ENCODE measurements at regions not wholly inside any gene's neighbourhood (a gene's known extent, or its start where the extent isn't known, plus 50 kb on each side); places are given as distances from the start of the nearest gene placed in this dataset.

DNA sequence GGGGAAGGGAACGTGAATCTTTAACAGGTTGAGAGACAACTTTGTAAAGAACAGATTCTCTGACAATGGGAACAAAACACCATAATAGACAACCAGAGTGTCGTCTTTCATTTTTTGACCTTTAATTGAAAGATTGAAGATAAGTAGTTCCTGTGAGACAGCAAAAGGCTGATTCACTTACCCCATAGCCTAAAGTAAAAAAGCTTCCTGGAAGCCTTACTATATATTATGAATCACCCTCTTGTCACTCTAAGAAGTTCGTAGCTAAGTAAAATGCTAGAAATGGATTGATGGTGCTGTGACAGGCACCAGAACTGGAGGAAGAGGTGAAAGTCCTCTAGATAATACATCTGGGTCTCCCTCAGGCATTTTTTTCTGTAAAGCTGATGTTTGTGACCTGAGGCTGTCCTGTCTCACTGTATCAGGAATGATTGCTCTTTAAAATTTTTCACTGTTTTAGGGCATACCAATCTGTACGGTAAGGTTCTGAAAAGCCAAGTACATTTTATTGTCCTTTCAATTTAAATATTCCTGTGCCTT is 824.6 kb upstream of the SEMA6D start:
- no peaks in the 10 kb centered on the region for H4K20me1 ChIP-seq (ENCODE audit: control insufficient read depth, insufficient read depth, low read length, poor library complexity, severe bottlenecking)
- no CpG with 5 or more reads among the region's 4 CpGs for WGBS (ENCODE audit: insufficient coverage)

DNA sequence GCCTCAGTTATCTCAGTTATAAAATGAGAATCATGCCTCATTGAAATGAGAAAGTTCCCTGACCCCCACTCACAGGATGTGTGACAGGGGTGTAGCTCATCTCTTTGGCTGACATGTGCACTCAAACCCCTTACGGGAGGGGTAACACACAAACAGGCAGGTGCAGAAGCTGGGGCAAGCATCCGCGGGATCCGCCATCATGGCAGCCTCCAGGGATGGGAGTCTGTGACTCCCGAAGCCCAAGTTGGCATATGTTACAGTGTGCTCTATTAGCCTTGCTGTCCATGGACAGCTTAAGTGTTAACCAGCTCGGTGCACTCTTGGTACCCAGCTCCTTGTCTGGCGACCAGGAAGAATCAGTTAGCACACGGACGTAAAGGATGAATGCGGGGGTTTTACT is 822.7 kb upstream of the SEMA6D start:
- H3K27me3 Mint-ChIP-seq: no peaks in the 10 kb centered on the region
- peaks cover 9% of the 10 kb centered on the region for H3K9me3 Mint-ChIP-seq (ENCODE audit: insufficient read depth)
- DNase-seq (no peak), ATAC-seq (ENCODE audit: low read depth) (no peak)
- Histone ChIP-seq H3K79me2 (ENCODE audit: control insufficient read depth, insufficient read depth, low read length) (no peaks in the 10 kb centered on the region), H3K9ac (ENCODE audit: low read length) (no peak overlapping the region), H4K20me1 (ENCODE audit: control insufficient read depth, insufficient read depth, low read length, poor library complexity, severe bottlenecking) (no peaks in the 10 kb centered on the region), H3K9me3 (ENCODE audit: control extremely low read depth in 1 of 3, control insufficient read depth in 2 of 3, insufficient read depth in 1 of 3, low read length in 2 of 3) (peaks cover 0 to 8% (median 2%) of the 10 kb centered on the region in 3 donors), H3K4me3 (ENCODE audit: control extremely low read depth in 1 of 5, extremely low read depth in 1 of 5, insufficient read depth in 1 of 5, low read depth in 2 of 5, low read length in 4 of 5) (no peak overlapping the region), H3K4me2 (replicated peaks; ENCODE audit: low read depth, low read length, poor library complexity, severe bottlenecking) (no peak overlapping the region), H3K27me3 (replicated peaks in 1 of 4; ENCODE audit: control extremely low read depth in 1 of 4, control insufficient read depth in 3 of 4, insufficient read depth in 4 of 4, low read length in 3 of 4) (no peaks in the 10 kb centered on the region), H3K27ac (ENCODE audit: low read length in 2 of 2) (no peak overlapping the region), H2AFZ (ENCODE audit: insufficient read depth, low read depth, low read length, poor library complexity, severe bottlenecking) (no peak overlapping the region), H3K4me1 (ENCODE audit: control insufficient read depth in 2 of 2, insufficient read depth in 2 of 2, low read length in 2 of 2) (no peaks in the 10 kb centered on the region), H3K36me3 (replicated peaks in 1 of 2; ENCODE audit: control extremely low read depth in 1 of 2, control insufficient read depth in 1 of 2, extremely low read depth in 1 of 2, insufficient read depth in 2 of 2, low read length in 1 of 2) (no peaks in the 10 kb centered on the region)
- no peaks in the 10 kb centered on the region for H3K4me1 Mint-ChIP-seq
- H3K27ac Mint-ChIP-seq: no peak overlapping the region
- no peak for TF ChIP-seq EZH2 (IDR thresholded peaks at IDR 0.05; ENCODE audit: borderline replicate concordance, insufficient read depth, low read depth, low read length, poor library complexity, severe bottlenecking)
- TF ChIP-seq, protein P1, sequence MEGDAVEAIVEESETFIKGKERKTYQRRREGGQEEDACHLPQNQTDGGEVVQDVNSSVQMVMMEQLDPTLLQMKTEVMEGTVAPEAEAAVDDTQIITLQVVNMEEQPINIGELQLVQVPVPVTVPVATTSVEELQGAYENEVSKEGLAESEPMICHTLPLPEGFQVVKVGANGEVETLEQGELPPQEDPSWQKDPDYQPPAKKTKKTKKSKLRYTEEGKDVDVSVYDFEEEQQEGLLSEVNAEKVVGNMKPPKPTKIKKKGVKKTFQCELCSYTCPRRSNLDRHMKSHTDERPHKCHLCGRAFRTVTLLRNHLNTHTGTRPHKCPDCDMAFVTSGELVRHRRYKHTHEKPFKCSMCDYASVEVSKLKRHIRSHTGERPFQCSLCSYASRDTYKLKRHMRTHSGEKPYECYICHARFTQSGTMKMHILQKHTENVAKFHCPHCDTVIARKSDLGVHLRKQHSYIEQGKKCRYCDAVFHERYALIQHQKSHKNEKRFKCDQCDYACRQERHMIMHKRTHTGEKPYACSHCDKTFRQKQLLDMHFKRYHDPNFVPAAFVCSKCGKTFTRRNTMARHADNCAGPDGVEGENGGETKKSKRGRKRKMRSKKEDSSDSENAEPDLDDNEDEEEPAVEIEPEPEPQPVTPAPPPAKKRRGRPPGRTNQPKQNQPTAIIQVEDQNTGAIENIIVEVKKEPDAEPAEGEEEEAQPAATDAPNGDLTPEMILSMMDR (IDR thresholded peaks at IDR 0.05): no peak
- H3K4me3 Mint-ChIP-seq: no peak overlapping the region
- POLR2A ChIA-PET: no interaction called here
- CTCF ChIA-PET: no interaction called here
- intact Hi-C loops (cut with micrococcal nuclease): no loop called here
- 97% methylated on average over 10 of the region's 10 CpGs for WGBS (ENCODE audit: insufficient coverage)

More for the DNA sequence above, 824.6 kb upstream of the SEMA6D start:
- Histone ChIP-seq H3K4me2 (replicated peaks; ENCODE audit: low read depth, low read length, poor library complexity, severe bottlenecking) (no peak overlapping the region), H2AFZ (ENCODE audit: insufficient read depth, low read depth, low read length, poor library complexity, severe bottlenecking) (no peak overlapping the region), H3K79me2 (ENCODE audit: control insufficient read depth, insufficient read depth, low read length) (no peaks in the 10 kb centered on the region), H3K9ac (ENCODE audit: low read length) (no peak overlapping the region), H3K9me3 (ENCODE audit: control extremely low read depth in 1 of 3, control insufficient read depth in 2 of 3, insufficient read depth in 1 of 3, low read length in 2 of 3) (peaks cover 0 to 8% (median 2%) of the 10 kb centered on the region in 3 donors), H3K4me3 (ENCODE audit: control extremely low read depth in 1 of 5, extremely low read depth in 1 of 5, insufficient read depth in 1 of 5, low read depth in 2 of 5, low read length in 4 of 5) (no peak overlapping the region), H3K27ac (ENCODE audit: low read length in 2 of 2) (no peak overlapping the region), H3K27me3 (replicated peaks in 1 of 4; ENCODE audit: control extremely low read depth in 1 of 4, control insufficient read depth in 3 of 4, insufficient read depth in 4 of 4, low read length in 3 of 4) (no peaks in the 10 kb centered on the region), H3K4me1 (ENCODE audit: control insufficient read depth in 2 of 2, insufficient read depth in 2 of 2, low read length in 2 of 2) (no peaks in the 10 kb centered on the region), H3K36me3 (replicated peaks in 1 of 2; ENCODE audit: control extremely low read depth in 1 of 2, control insufficient read depth in 1 of 2, extremely low read depth in 1 of 2, insufficient read depth in 2 of 2, low read length in 1 of 2) (no peaks in the 10 kb centered on the region)
- no peak for TF ChIP-seq EZH2 (IDR thresholded peaks at IDR 0.05; ENCODE audit: borderline replicate concordance, insufficient read depth, low read depth, low read length, poor library complexity, severe bottlenecking)
- TF ChIP-seq, protein P1 (IDR thresholded peaks at IDR 0.05): no peak
- Mint-ChIP-seq H3K27me3 (no peaks in the 10 kb centered on the region), H3K27ac (no peak overlapping the region), H3K4me3 (no peak overlapping the region), H3K9me3 (ENCODE audit: insufficient read depth) (peaks cover 7% of the 10 kb centered on the region), H3K4me1 (no peaks in the 10 kb centered on the region)
- ChIA-PET CTCF (no interaction called here), POLR2A (no interaction called here)
- ATAC-seq (ENCODE audit: low read depth) (no peak), DNase-seq (no peak)
- intact Hi-C loops (cut with micrococcal nuclease): no loop called here

All from B cell (primary cell).